Ishikawa (cell line): ENCODE measurements at regions not wholly inside any gene's neighbourhood (a gene's known extent, or its start where the extent isn't known, plus 50 kb on each side); places are given as distances from the start of the nearest gene placed in this dataset.

Source experiments
- CEBPB ChIP-seq: IDR thresholded peaks from 2 replicates; pipeline ENCODE4 v1.6.1; 2012
- CREB1 ChIP-seq: IDR thresholded peaks from 2 replicates; pipeline ENCODE4 v1.6.1; 2012; ENCODE audit warnings: low read depth
- EGR1 ChIP-seq: IDR thresholded peaks from 2 replicates; pipeline ENCODE4 v1.6.1; 2012
- EP300 ChIP-seq: IDR thresholded peaks from 2 replicates; pipeline ENCODE4 v1.6.1; 2012; ENCODE audit warnings: borderline replicate concordance
- FOXM1 ChIP-seq: IDR thresholded peaks from 2 replicates; pipeline ENCODE4 v1.6.1; 2012; ENCODE audit warnings: low read depth, borderline replicate concordance
- NFIC ChIP-seq: IDR thresholded peaks from 2 replicates; pipeline ENCODE4 v1.6.1; 2012
- RAD21 ChIP-seq: IDR thresholded peaks from 2 replicates; pipeline ENCODE4 v1.6.1; 2012; ENCODE audit warnings: low read depth
- TAF1 ChIP-seq: IDR thresholded peaks from 2 replicates; pipeline ENCODE4 v1.6.1; 2012; ENCODE audit warnings: low read depth, mild to moderate bottlenecking
- TCF12 ChIP-seq: IDR thresholded peaks from 2 replicates; pipeline ENCODE4 v1.6.1; 2012; ENCODE audit warnings: low read depth
- TEAD4 ChIP-seq: IDR thresholded peaks from 2 replicates; pipeline ENCODE4 v1.6.1; 2012
- YY1 ChIP-seq: IDR thresholded peaks from 2 replicates; pipeline ENCODE4 v1.6.1; 2012; ENCODE audit warnings: low read depth
- ZBTB7A ChIP-seq: IDR thresholded peaks from 2 replicates; pipeline ENCODE4 v1.6.1; 2012; ENCODE audit warnings: low read depth
- TF ChIP-seq, protein P1 (sequence below): IDR thresholded peaks from 2 replicates; pipeline ENCODE4 v1.6.1; 2012; ENCODE audit warnings: low read depth, mild to moderate bottlenecking
- TF ChIP-seq, protein P2 (sequence below): IDR thresholded peaks from 2 replicates; pipeline ENCODE4 v1.6.1; 2012
- TF ChIP-seq, protein P3 (sequence below): IDR thresholded peaks from 2 replicates; pipeline ENCODE4 v1.6.1; 2012

DNA sequence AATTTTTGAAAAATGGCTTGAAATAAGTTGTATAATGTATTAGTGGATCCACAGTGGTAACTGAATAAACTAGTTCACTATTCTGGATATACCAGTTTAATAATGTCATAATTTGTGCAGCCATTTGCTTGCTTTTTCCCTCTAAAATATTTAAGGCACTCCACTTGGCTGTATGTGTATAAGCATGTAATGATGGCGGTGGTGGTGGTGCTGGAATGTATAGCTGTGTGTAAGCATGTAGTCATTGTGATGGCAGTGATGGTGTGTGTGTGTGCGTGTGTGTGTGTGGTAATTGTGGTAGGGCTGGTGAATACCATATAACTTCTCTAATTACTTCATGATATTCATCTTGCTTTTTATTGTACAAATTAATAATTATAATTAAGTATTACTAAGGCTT lies 89.2 kb upstream of the HIVEP1 start:
- no peak for TF ChIP-seq FOXM1
- TF ChIP-seq TCF12: no peak
- no peak for TF ChIP-seq RAD21
- no peak for TF ChIP-seq ZBTB7A
- TF ChIP-seq, protein P1, sequence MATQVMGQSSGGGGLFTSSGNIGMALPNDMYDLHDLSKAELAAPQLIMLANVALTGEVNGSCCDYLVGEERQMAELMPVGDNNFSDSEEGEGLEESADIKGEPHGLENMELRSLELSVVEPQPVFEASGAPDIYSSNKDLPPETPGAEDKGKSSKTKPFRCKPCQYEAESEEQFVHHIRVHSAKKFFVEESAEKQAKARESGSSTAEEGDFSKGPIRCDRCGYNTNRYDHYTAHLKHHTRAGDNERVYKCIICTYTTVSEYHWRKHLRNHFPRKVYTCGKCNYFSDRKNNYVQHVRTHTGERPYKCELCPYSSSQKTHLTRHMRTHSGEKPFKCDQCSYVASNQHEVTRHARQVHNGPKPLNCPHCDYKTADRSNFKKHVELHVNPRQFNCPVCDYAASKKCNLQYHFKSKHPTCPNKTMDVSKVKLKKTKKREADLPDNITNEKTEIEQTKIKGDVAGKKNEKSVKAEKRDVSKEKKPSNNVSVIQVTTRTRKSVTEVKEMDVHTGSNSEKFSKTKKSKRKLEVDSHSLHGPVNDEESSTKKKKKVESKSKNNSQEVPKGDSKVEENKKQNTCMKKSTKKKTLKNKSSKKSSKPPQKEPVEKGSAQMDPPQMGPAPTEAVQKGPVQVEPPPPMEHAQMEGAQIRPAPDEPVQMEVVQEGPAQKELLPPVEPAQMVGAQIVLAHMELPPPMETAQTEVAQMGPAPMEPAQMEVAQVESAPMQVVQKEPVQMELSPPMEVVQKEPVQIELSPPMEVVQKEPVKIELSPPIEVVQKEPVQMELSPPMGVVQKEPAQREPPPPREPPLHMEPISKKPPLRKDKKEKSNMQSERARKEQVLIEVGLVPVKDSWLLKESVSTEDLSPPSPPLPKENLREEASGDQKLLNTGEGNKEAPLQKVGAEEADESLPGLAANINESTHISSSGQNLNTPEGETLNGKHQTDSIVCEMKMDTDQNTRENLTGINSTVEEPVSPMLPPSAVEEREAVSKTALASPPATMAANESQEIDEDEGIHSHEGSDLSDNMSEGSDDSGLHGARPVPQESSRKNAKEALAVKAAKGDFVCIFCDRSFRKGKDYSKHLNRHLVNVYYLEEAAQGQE: no peak
- TF ChIP-seq EP300: no peak
- TF ChIP-seq TAF1: no peak
- TF ChIP-seq CEBPB: no peak
- no peak for TF ChIP-seq NFIC
- no peak for TF ChIP-seq YY1
- no peak for TF ChIP-seq TEAD4
- TF ChIP-seq, protein P2, sequence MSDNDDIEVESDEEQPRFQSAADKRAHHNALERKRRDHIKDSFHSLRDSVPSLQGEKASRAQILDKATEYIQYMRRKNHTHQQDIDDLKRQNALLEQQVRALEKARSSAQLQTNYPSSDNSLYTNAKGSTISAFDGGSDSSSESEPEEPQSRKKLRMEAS: no peak
- TF ChIP-seq CREB1: no peak
- TF ChIP-seq, protein P3, sequence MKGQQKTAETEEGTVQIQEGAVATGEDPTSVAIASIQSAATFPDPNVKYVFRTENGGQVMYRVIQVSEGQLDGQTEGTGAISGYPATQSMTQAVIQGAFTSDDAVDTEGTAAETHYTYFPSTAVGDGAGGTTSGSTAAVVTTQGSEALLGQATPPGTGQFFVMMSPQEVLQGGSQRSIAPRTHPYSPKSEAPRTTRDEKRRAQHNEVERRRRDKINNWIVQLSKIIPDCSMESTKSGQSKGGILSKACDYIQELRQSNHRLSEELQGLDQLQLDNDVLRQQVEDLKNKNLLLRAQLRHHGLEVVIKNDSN: no peak
- no peak for TF ChIP-seq EGR1

DNA sequence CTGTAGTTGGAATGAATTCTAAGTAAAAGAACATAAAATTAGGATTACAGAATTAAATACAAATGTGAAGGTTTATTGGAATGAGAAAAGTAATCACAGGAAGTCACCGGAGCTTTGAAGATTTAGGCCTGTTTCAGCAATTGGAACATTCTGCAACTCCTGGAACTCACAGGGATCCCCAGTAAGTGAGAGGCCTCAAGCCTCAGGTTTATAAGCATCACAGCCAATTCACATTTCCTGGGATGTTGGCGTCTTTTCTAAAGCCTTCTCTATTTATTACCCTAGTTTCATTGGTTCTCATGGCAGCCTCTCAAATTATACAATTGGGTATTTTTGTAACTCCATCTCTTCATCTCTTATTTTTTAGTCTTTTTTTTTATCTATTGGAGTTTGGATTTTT lies 90.4 kb upstream of the HIVEP1 start:
- no peak for TF ChIP-seq TCF12
- TF ChIP-seq YY1: no peak
- TF ChIP-seq, protein P1: no peak
- no peak for TF ChIP-seq NFIC
- TF ChIP-seq, protein P3: no peak
- no peak for TF ChIP-seq ZBTB7A

DNA sequence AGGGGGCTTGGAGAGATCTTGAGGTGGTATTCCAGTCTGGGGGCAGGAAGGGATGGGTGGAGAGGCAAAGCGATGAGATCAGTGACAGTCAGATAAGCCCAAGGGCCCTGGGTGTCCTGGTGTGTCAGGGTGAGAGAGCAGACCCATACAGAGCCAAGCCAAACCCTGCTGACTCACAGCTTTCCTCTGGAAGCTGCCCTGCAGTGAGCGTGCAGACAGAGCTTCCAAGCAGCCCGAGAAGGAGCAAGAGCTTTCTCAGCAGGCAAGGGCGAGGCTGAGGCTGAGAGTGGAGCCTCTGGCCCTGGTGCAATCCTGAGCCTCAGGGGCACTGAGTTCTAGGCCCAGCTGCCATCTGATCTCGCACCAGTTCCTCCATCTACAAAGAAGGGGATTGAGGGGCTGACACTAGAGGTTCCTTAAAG lies 91.1 kb upstream of the HIVEP1 start:
- TF ChIP-seq RAD21: no peak; the same call in 1 of the 2 replicates
- no peak for TF ChIP-seq EP300
- no peak for TF ChIP-seq TAF1
- no peak for TF ChIP-seq CEBPB
- no peak for TF ChIP-seq NFIC

DNA sequence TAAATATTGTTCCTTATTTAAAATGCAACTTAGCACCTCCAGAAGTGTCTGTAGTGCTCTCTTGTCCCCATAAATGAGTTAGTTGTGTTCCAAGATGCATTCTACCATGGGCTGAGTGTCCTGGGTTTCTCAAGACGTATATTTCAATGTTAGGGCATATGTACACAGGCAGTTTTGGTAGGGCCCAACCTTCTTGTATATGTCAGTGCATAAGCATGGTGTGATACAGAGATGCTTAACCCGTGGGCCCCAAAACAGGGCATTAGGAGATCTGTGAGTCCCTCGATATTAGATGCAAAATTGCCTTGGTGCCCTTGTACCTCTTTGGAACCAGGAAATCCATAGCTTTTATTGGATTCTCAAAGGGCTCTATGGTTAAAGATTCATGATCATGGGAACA lies 91.5 kb upstream of the HIVEP1 start:
- no peak for TF ChIP-seq CEBPB
- TF ChIP-seq FOXM1: no peak
- TF ChIP-seq, protein P3: no peak
- TF ChIP-seq YY1: no peak
- no peak for TF ChIP-seq NFIC
- TF ChIP-seq RAD21: no peak
- TF ChIP-seq TCF12: no peak
- TF ChIP-seq ZBTB7A: no peak
- no peak for TF ChIP-seq TEAD4
- TF ChIP-seq, protein P2: no peak
- TF ChIP-seq EGR1: no peak
- no peak for TF ChIP-seq TAF1
- no peak for TF ChIP-seq EP300

DNA sequence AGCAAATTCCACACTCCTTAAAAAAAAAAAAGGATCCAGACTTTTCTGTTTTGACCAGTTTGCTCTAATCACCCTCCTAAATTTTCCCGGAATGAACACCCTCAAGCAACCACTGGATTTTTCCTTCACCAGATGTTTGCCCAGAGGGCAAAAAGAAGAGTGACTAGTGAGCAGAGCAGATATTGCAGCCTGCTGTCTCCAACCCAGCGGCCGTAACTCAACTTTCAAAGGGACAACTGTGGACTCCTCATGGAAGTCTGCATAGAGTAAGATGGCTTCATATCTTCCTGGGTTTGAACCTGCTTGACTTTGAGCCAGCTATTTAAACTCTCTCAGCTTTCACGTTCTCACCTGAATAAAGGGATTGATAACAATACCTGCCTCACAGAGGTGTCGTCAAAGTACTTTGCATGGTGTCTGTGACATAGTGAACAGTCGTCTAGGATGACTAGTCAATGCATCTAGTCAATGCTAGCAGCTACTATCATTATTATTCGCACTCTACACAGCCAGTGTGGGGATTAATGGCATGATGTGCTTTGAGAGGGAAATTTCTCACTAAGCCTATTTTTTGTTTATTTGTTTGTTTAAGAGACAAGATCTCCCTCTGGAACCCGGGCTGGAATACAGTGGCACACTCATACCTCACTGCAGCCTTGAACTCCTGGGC lies 92.2 kb upstream of the HIVEP1 start:
- no peak for TF ChIP-seq CREB1
- TF ChIP-seq, protein P2: no peak
- TF ChIP-seq, protein P3: no peak
- no peak for TF ChIP-seq CEBPB
- no peak for TF ChIP-seq EGR1
- TF ChIP-seq, protein P1: no peak
- no peak for TF ChIP-seq TAF1
- no peak for TF ChIP-seq NFIC
- no peak for TF ChIP-seq ZBTB7A
- TF ChIP-seq FOXM1: no peak
- no peak for TF ChIP-seq EP300
- no peak for TF ChIP-seq YY1
- no peak for TF ChIP-seq TEAD4
- no peak for TF ChIP-seq RAD21
